ENCODE measurements at regions not wholly inside any gene's neighbourhood (a gene's known extent, or its start where the extent isn't known, plus 50 kb on each side); places are given as distances from the start of the nearest gene placed in this dataset.

DNA sequence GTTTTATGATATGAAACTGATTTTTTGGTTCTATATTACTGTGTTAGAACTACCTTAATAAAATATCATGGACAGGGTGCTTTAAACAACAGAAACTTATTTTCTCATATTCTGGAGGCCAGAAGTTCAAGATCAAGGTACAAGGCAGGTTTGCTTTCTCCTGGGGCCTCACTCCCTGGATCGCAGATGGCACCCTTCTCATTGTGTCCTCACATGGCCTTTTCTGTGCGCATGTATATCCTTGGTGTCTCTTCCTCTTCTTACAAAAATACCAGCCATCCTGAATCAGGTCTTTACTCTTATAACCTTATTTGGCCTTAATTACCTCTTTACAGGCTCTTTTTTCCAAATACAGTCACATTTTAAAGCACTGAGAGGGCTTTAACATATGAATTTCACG lies 906.1 kb downstream of the CDH11 start:
- no peak for DNase-seq

DNA sequence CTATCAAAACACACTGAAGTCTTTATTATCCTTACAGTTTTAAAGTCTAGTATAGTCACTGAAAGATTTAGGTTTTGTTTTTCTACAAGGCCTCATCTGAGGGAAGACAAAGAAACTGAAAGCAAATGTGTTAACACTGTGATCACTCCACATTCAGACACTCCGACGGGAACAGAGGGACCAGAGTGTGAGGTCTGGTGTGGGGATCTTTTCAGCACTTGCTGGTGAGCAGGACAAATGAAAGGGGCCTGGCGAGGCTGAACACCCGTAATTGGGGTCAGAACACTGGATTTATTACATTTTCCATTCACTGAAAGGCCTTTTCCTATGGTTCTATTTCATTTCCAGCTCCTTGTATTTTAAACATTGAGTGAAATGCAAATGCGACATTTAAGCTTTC lies 910.5 kb downstream of the CDH11 start:
- no peak for DNase-seq

DNA sequence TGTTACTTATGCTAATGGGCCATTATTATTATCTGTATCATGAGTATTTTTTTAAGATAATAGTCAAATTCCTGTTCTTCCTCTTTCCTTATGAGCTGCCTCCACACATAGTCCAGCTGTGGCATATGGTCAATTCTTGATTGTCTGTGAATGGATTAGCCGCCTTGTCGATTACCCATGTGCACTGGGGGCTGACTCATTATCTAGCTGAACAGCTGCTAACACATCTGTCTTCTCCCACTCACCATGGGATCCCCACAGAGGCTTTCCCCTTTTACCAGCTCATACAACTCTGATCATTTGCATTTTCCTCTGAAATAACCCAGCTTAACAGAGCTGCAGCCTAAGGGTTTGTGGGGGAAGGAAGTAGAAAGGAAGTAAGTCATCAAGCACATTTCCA lies 915.0 kb downstream of the CDH11 start:
- DNase-seq: no peak

DNA sequence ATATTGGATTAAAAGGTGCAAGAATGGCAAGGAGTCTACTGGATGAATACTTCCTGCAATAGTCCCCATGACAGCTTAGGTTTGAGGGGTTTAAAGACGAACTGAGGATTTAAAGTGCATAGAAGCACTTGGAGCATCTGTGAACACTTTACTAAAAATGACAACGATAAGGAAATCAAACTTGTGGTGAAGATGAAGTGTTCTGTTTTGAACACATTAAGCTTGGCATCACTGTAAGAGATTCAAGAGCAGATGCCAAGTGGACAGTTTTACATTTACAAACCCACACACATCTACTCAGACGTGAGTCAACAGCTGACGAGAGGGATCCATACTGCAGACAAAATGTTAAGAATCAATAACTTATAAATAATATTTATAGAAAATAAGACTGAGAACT lies 918.7 kb downstream of the CDH11 start:
- DNase-seq: no peak

DNA sequence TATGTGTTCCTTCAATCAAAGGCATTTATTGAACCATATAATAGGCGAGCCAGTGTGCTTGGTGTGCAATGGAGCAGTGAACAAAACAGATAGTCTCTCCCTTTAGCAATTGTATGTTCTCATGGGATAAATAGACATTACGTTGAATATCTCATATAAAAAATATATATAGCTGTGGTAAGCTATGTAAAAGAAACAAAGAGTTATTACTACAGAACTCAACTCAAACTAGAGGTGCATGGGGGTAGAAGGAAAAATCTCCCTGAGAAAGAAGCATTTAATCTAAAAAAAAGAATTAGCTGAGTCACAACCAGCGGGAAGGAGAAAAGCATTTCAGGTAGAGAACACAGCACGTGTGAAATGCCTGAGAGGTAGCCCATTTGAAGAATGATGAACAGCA lies 919.3 kb downstream of the CDH11 start:
- DNase-seq: no peak

DNA sequence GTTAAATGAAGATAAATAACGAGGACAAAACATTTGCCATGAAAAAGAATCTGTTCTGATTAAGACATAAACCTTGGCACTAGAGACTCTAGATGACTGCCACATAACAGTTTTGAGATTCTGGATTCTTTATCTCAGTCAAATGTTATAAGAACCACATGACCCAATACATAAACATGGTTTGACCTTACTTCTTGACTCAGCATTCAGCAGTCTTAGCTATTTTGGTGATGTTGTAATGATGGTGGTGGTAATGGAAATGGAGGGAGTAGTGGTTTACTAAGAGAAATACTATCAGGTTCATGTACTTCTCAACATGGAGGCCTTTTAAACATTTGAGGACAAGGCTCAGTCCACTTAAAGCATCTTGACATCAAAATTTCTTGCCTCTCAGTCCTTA lies 925.4 kb downstream of the CDH11 start:
- peak; percentile 80 for DNase-seq

DNA sequence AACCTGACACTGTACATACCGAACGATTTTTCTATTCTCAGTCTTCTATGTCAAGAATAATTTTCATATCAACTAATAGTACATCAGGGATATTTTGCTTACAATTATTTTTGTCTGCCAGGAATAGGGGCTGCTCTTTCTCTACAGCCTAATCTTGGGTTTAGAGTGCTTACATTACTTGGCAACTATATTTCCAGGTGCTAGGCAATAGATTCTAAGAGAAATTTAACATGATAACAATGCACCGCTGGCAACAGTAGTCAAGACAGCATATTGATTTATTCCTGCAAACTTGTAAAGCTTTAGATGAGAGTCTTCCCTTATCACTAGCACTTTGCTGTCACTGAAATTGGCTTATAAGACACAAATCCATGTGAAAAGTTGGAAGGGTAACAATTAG lies 935.9 kb downstream of the CDH11 start:
- DNase-seq: no peak

DNA sequence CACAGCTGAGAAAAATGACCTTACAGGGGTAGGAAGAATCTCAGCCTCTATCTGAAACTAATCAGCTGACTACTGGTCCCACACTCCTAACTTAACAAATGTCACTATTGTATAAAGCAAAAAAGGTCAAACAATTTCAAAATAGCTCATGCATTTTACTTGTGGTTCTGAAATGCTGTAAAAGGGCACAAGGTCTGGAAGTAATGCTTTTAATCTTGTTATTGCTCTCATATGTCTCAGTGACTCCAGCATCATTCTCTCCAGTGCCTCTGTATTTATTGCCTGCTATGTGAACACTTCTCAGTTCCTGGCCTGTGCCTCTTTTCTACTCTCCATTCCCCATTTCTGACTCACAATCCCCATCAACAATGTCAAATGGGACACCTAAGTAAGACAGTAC lies 937.7 kb downstream of the CDH11 start:
- no peak for DNase-seq

DNA sequence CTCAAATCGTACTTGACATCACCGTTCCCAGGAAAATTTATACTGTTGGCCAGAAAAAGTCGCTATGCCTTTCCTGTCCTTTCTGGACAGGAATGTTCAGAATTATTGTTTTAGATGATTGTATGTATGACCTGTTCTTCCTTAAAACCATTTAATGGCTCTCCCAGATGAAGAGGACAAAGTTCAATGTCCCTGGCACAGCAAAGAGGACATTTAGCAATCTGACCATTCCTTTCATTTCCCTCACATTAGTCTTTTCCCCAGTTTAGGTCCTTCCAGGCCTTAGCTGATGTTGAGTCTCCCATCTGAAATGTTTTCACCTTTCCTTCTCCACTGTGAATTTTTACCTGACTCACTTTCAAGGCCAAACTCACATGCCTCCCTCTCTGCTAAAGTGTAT lies 938.9 kb downstream of the CDH11 start:
- no peak for DNase-seq

DNA sequence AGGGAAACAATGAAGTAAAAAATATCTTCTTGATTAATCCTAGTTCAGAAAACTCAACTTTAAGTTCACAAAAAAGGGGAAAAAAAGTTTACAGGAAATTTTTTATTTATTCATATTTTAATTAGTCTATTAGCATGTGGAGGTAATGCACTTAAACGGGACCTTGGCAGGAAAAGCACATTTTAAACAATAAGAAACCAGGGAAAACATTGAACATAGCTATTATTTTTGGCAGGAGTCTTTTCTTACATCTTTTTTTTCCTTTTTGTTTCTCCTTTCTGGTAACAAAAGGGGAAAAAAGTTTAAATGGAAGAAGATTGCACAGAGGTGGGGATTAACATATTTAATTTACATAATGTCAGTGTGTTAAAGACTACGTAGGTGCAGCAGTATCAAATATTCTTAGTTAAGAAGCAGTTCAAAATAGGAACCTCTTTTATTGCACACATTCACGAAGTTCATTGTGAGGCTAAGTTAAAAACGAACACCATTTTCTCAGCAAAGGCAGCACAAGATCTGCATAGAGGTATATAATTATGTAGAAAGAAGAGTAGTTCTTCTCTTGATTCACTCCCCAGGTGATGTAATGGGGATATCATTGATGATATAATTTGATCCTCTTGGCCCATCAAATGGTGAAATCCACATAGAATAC lies 940.5 kb downstream of the CDH11 start:
- DNase-seq: no peak

DNA sequence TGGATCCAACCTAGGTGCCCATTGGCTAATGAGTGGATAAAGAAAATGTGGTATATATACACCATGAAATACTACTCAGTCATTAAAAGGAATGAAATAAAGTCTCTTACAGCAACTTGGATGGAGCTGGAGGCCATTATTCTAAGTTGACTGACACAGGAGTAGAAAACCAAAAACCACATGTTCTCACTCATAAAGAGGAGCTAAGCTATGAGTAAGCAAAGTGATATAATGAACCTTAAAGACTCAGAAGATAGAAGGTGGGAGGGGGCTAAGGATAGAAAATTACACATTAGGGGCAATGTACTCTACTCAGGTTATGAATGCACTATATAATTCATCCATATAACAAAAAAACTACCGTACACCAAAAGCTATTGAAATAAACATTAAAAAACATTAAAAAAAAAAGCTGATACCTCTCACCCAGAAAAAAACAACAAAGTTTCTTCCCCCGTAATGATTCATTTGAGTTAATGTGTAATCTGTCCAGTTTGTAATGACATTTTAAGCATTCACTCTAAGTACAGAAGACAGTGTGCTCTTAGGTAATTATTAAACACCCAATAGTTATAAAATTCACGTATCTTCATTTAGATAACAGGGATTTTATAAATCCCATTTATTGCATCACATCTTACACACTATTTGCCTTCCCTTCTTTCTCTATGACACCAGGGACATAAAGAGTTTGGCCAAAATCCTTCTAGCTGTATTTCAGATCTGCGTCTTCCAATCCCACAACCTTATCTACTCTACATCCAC lies 941.5 kb downstream of the CDH11 start:
- DNase-seq: no peak

DNA sequence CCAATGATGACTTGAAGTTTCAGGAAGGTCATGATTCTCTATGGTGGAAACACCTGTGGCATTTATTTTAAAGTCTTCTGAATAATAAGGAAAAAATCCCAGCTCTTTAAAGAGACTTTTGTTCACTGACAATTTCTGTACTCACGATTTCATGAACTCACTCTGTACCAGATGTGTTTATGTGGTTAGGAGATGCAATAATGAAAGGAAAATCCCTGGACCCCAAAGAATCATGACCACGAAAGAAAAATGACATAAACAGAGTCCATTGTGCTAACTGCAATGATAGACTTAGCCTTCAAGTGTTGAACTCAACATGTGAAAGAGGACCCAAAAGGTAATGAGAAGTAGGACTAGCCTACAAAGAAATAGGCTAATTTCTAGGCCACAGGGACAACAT lies 947.5 kb downstream of the CDH11 start:
- no peak for DNase-seq

DNA sequence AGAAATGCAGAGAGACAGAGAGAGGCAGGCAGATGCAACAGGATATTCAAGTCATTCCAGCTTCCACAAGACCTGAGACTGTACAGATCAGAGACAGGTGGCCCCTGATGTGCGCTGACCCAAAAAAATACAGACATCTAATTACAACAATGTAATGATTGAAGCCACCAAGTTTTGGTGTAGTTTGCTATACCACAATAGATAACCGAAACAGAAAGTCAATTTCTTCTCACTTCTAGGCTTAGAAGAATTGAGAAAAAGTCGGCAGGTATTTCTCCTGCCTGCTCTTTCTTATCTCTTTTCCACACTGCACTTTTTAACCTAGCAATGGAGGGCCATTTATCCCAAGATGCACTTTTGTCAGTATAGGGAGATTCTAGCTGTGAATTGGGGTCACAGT lies 949.2 kb downstream of the CDH11 start:
- no peak for DNase-seq

DNA sequence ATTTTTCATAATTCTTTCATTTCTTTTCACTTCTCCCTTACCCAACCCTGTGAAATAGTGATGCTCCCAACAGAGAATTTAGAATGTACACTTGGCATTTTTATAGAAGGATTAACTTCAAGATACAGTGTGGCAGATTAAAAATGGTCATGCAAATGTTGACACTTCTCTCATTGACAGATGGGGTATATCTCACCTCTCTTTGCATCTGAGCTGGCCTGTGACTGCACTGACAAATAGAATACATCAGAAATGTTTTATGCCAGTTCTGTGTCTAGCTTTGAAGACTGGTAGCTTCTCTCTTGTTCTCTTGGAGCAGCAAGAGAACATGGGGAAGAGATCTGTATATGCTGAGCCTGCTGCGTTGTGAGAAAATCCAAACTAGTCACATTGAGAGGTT lies 949.6 kb downstream of the CDH11 start:
- no peak for DNase-seq

DNA sequence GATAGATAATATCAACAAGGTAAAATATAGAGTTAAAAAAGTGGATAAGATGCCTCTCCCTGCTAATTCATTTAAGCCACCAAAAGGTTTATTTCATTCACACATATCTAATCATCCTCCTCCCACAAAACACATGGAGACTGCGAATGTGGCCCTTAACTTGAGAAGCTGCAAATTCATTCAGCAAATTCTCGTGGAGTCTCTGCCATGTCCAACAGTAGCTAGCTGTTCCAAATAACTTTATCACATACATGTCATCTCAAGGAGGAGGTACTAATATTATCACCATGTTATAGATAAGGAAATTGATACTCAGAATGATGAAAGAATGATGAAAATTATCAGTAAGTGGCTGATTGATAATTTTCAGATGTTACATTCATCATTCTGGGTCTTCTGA lies 950.2 kb downstream of the CDH11 start:
- DNase-seq: no peak

DNA sequence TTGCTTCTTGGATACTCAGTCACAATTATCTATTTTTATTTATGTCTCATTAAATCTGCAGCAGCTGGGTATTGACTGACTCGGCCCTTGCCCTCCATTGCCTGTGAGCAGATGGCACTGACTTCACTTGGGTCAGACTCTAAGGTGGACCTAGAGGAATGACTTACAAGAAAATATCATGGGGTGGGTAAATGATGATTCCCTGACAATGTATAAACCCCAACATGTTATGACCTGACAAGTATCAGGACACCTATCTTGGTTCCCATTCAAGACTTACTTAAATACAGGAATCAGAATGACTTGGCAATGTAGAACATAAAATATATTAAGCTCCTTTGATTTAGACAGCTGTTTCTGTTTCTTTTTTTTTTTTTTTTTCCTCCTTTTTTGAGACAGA lies 953.5 kb downstream of the CDH11 start:
- DNase-seq: no peak

DNA sequence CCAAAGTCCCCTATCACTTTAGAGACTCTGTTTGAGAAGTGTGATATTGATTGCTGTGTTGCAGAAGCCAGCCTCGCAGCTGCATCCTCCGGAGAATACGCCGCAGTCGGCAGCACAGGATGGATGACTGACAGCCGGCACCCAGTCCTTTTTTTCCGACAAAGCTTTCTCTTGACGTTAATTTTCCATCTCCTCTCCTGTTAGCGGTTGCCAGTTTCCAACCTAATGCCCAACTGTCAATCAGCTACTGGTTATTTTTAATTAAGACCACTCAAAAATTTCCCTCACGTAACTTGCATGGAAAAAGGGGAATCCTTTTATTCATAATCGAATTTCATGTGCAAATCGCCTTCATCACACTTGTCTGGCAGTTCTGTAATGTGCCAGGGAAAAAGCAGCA lies 953.9 kb downstream of the CDH11 start:
- no peak for DNase-seq

DNA sequence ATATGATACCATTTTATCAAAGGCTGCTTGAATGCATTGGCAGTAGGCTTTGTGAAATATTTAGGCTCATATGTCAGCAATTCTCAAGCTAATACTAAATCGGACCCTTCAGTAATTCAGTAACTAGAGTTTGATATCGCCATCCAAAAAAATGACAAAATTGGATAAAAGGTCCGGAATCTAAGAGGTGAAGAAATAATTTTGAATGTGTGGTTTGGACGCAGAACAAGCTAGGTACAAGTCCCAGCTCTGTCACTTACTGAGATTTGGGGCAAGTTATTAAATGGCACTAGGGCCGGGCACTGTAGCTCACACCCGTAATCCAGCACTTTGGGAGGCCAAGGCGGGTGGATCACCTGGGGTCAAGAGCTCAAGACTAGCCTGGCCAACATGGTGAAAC lies 956.5 kb downstream of the CDH11 start:
- DNase-seq: no peak

DNA sequence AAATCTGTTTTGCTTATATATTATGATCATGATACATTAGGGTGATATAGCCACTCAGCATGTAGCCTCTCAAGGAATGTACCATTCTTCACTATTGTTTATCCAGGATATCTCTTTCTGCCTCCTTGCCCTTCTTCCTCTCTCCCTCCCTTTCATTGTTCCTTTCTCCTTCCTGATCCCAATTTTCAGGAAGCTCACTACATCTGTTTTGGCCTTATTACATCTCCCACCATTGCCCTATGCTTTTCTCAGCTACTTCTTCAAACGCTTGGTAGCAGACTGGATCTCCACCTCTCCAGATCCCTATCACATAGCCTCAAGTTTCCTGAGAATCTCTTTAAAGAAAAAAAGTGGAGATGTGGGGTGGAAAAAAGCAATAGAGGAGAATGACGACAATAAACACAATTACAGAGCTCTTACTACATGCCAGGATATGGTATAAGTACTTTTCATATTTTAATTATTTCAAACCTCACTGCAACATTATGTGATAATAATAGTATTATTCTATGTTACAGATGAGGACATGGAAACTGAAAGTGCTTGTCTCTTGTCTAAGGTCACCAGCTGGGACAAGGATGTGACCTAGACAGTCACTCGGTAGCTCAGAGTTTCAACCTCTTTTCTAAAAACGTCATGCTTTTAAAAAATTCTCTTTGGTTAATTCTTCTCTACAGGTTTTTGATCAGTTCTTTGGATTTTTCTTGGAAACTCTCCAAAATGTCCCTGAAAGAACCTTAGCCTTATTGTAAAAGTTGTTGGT lies 959.1 kb downstream of the CDH11 start:
- DNase-seq: no peak

DNA sequence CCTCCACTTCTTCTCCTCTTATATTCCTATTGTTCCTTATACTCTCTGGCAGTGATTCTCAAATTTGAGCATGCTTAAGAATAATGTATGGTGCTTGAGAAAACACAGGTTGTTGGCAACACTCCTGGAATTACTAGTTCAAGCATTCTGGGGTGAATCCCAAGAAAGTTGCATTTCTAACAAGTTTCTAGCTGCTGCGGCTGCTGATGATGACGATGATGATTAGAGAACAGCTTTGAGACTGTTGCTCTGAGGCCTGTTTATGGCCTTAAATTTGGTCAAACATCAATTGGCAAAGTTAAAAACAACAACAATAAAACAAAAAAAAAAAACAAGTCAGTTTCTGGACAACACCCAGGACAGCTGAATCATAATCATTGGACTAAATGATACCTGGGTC lies 961.9 kb downstream of the CDH11 start:
- DNase-seq: no peak

DNA sequence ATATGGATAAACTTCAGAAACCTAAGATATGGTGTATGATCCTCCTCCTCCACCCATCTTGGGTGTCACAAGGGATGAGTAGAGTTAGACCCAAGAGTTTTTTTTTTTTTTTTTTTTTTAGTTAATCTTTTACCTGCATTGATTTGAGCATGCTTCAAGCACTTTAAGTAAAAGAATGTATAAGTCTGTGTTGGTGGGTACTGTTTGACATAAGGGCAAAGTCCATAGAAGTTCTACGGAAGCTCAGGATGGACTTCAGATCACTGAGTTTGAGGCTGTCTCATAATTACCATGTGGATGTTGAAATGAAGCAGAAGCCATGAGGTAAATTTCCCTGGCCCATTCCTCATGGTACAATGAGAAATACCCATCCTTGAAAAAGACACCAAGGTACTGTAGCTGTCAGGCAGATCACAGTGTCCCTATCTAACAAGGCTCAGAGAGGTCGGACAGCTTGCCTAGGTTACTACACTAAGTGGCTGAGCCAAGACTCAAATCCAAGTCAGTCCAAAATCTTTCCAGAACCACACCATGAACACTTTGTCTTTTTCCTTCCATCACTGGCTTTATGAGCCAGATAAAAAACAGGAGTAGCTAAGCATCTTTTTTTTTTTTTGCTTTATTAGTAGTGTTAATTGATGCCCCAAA lies 962.8 kb downstream of the CDH11 start:
- DNase-seq: no peak

DNA sequence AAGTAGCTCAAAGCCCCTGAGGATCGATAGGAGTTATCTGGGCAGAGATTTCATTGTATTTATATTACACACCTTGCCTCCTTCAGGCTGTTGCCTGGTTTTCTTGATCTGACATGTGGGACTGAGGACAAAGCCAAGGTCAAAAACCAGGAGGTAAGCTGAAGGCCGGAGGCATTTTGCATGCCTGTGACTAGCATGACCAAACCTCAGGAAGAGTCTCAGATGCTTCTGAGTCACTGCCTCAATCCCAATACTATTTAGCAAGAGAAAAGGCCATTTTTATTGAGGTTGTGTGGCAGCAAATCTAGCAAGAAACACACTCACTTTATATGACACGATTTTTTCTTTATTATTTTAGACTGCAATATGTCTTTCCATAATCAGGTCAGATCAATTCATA lies 968.1 kb downstream of the CDH11 start:
- no peak for DNase-seq

DNA sequence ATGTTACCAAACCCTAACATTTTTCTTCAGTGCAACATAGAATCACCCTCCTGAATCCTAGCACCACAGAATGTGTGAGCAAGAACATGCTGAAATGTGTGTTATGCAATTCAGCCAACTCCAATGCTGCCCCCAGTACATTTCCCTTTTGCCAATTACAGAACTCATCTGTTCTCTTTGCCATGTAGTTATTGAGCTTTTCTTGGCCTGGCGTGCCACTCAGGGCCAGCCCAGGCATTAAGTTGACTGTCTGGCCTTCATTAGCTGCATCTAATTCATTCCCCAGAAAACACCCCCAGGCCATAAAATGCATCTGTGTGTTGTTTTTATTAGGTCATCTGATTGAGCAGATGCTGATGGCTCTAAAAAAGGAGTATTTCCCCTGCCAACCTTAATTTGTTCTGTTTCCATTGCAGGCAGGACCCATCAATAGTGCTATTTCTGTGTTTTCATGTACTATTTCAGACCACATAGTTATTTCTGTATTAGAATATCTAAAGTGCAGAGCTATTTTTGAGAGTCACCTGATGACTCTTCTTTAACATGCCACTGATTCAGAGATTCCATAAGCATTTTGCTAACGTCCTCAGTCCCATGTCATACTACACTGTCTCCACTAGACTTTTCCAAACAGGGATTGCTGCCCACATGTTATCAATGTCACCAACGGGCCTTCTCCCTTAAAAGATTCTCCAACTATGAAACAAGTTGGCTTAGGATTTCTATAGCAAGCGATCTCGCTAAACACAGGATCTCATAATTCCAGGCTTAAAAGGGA lies 969.7 kb downstream of the CDH11 start:
- DNase-seq: no peak

Measured in NCI-H226 (cell line).